Panc1 (cell line): ENCODE measurements at regions not wholly inside any gene's neighbourhood (a gene's known extent, or its start where the extent isn't known, plus 50 kb on each side); places are given as distances from the start of the nearest gene placed in this dataset.

Source experiments
- ATAC-seq: fragments of 200-7000 bp; cut with Tn5 transposase; 2 replicates; pipeline ENCODE4 v1.9.1; 2020; ENCODE audit warnings: mild to moderate bottlenecking, moderate library complexity
- BruUV-seq: library from RNA; stranded (reverse); fragments of 400-500 nt; replicated peaks from 2 replicates; lab custom pipeline; 2021; lab: Mats Ljungman, UMichigan
- CTCF ChIA-PET: fragments of 300-600 bp; sonication (Branson Sonifier 250); formaldehyde crosslinking; loops from one replicate; lab custom pipeline; 2022; ENCODE audit warnings: antibody characterized with exemption; lab: Charles Lee
- POLR2A ChIA-PET: fragments of 300-600 bp; sonication (Branson Sonifier 250); formaldehyde crosslinking; loops from one replicate; lab custom pipeline; 2022; ENCODE audit warnings: antibody characterized with exemption; lab: Charles Lee
- DNase-seq: peaks from one replicate; pipeline ENCODE4 v3.0.0-alpha.2; 2010; ENCODE audit warnings: low read depth, low spot score
- H3K27ac ChIP-seq: 2 replicates; pipeline ENCODE4 v1.5.1; 2011; ENCODE audit warnings: mild to moderate bottlenecking, low read length, inconsistent platforms
- H3K27me3 ChIP-seq: fragments of 200-500 bp; sonication (Bioruptor generic); 2 replicates; pipeline ENCODE4 v1.6.0; 2014; ENCODE audit warnings: low read length, inconsistent platforms; ENCODE audit not compliant: control insufficient read depth, insufficient read depth
- H3K36me3 ChIP-seq: fragments of 200-500 bp; sonication (Bioruptor generic); 2 replicates; pipeline ENCODE4 v1.5.1; 2014; ENCODE audit warnings: inconsistent platforms, mild to moderate bottlenecking, low read length, moderate library complexity; ENCODE audit not compliant: control insufficient read depth, insufficient read depth
- H3K4me1 ChIP-seq: 2 replicates; pipeline ENCODE4 v1.5.1; 2011; ENCODE audit warnings: inconsistent platforms, mild to moderate bottlenecking, low read length, moderate library complexity; ENCODE audit not compliant: control insufficient read depth, insufficient read depth
- H3K4me3 ChIP-seq, 2 experiments: 2 replicates each; pipeline ENCODE4 v1.5.1; 2011 to 2012; ENCODE audit warnings: low read depth in 2 of 2, low read length in 2 of 2, mild to moderate bottlenecking in 2 of 2, inconsistent platforms in 1 of 2, moderate library complexity in 1 of 2
- H3K9me3 ChIP-seq: fragments of 200-500 bp; sonication (Bioruptor generic); 2 replicates; pipeline ENCODE4 v1.5.1; 2014; ENCODE audit warnings: low read depth, mild to moderate bottlenecking, inconsistent platforms, low read length, moderate library complexity; ENCODE audit not compliant: control insufficient read depth, insufficient read depth
- CTCF ChIP-seq: fragments of 450-650 bp; IDR thresholded peaks from 2 replicates; pipeline ENCODE4 v1.5.1; 2017; ENCODE audit warnings: mild to moderate bottlenecking
- POLR2AphosphoS5 ChIP-seq: IDR thresholded peaks from 2 replicates; pipeline ENCODE4 v1.6.1; 2012; ENCODE audit warnings: mild to moderate bottlenecking, low read depth, low read length, moderate library complexity
- SIN3A ChIP-seq: IDR thresholded peaks from 2 replicates; pipeline ENCODE4 v1.6.1; 2012; ENCODE audit warnings: low read depth, mild to moderate bottlenecking, low read length, moderate library complexity, borderline replicate concordance; ENCODE audit not compliant: insufficient read depth
- TCF7L2 ChIP-seq: IDR thresholded peaks from 2 replicates; pipeline ENCODE4 v1.6.1; 2011; ENCODE audit warnings: mild to moderate bottlenecking, low read depth, low read length, inconsistent platforms
- in situ Hi-C: cut with HindIII; loops from 2 replicates; pipeline ENCODE4 v1.10.0; 2016; ENCODE audit warnings: low sequenced_read_pairs, low pct_unique_long_range_greater_than_20kb
- intact Hi-C: fragments of 100-400 bp; cut with micrococcal nuclease; formaldehyde crosslinking; loops from one replicate; pipeline ENCODE4 v1.10.0; 2022; ENCODE audit not compliant: unreplicated experiment
- TF ChIP-seq, protein P1 (sequence below), 2 experiments: IDR thresholded peaks; 2 replicates each; pipeline ENCODE4 v1.6.1; 2011 to 2012; ENCODE audit warnings: low read depth in 2 of 2, control low read depth in 1 of 2, low read length in 1 of 2, mild to moderate bottlenecking in 1 of 2, moderate library complexity in 1 of 2; ENCODE audit not compliant: insufficient read depth in 1 of 2

DNA sequence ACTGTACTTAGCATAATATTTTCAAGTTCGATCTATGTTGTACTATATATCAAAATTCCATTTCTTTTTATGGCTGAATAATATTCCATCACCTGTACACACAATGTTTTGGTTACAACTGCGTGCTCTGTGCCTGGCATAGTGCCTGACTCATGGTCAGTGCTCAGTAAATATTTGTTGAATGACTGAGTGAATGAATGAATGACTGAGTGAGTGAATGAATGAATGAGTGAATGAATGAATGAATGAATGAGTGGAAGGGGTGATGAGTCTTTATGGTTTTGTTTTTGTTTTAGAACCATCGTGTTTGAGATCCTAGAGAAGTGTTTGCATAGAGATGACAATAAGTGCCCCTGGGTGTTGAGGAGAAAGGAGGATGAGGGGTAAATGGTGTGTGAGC, 155.3 kb downstream of the MRM1 start:
- ChIA-PET CTCF (no interaction called here), POLR2A (no interaction called here)
- no peak overlapping the region for H3K4me3 ChIP-seq
- ATAC-seq (no peak), DNase-seq (no peak)
- no TSS peak for BruUV-seq
- H3K4me1 ChIP-seq, result no peaks in the 10 kb centered on the region
- H3K9me3 ChIP-seq, result no peaks in the 10 kb centered on the region
- intact Hi-C loops, result loop anchor here (5.0 kb wide), 1 partner anchor 129 kb away; no protein-coding TSS in a partner anchor
- H3K27ac ChIP-seq, result no peak overlapping the region
- no peaks in the 10 kb centered on the region for H3K36me3 ChIP-seq
- no peaks in the 10 kb centered on the region for H3K27me3 ChIP-seq
- in situ Hi-C loops, result no loop called here
- TF ChIP-seq TCF7L2, result no peak
- TF ChIP-seq CTCF, result no peak
- no peak for TF ChIP-seq SIN3A
- TF ChIP-seq, protein P1, sequence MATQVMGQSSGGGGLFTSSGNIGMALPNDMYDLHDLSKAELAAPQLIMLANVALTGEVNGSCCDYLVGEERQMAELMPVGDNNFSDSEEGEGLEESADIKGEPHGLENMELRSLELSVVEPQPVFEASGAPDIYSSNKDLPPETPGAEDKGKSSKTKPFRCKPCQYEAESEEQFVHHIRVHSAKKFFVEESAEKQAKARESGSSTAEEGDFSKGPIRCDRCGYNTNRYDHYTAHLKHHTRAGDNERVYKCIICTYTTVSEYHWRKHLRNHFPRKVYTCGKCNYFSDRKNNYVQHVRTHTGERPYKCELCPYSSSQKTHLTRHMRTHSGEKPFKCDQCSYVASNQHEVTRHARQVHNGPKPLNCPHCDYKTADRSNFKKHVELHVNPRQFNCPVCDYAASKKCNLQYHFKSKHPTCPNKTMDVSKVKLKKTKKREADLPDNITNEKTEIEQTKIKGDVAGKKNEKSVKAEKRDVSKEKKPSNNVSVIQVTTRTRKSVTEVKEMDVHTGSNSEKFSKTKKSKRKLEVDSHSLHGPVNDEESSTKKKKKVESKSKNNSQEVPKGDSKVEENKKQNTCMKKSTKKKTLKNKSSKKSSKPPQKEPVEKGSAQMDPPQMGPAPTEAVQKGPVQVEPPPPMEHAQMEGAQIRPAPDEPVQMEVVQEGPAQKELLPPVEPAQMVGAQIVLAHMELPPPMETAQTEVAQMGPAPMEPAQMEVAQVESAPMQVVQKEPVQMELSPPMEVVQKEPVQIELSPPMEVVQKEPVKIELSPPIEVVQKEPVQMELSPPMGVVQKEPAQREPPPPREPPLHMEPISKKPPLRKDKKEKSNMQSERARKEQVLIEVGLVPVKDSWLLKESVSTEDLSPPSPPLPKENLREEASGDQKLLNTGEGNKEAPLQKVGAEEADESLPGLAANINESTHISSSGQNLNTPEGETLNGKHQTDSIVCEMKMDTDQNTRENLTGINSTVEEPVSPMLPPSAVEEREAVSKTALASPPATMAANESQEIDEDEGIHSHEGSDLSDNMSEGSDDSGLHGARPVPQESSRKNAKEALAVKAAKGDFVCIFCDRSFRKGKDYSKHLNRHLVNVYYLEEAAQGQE (IDR thresholded peaks at IDR 0.05; ENCODE audit: insufficient read depth in 1 of 2, low read depth in 2 of 2, low read length in 1 of 2), result no peak
- TF ChIP-seq POLR2AphosphoS5, result no peak

DNA sequence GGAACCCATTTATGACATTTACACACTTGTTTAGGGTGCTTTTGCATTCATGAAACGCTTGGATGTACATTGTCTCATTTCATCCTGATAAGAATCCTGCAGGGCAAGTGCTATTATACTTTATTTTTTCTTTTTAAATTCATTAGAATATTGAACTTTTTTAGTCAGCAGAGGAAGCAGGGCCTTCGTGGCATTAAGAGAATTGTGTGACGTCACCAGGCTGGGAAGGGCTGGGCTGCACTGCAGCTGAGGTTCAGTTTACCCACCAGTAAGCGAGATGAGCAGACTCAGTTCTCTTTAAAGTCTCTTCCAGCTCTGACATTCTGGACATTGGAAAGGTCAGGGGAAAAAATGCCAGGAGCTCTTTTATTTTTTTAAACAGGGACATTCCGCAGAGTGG, 159.0 kb downstream of the MRM1 start:
- in situ Hi-C loops, result no loop called here
- Histone ChIP-seq H3K4me1 (no peaks in the 10 kb centered on the region), H3K27ac (no peak overlapping the region), H3K27me3 (no peaks in the 10 kb centered on the region), H3K9me3 (no peaks in the 10 kb centered on the region), H3K36me3 (no peaks in the 10 kb centered on the region), H3K4me3 (no peak overlapping the region)
- DNase-seq (no peak), ATAC-seq (no peak)
- POLR2A ChIA-PET, result no interaction called here
- CTCF ChIA-PET, result no interaction called here
- no TSS peak for BruUV-seq
- intact Hi-C loops, result no loop called here
- TF ChIP-seq SIN3A (no peak), TCF7L2 (no peak), POLR2AphosphoS5 (no peak), CTCF (no peak)
- TF ChIP-seq, protein P1 (IDR thresholded peaks at IDR 0.05; ENCODE audit: insufficient read depth in 1 of 2, low read depth in 2 of 2, low read length in 1 of 2), result no peak
